Caki2 (cell line): ENCODE measurements at regions not wholly inside any gene's neighbourhood (a gene's known extent, or its start where the extent isn't known, plus 50 kb on each side); places are given as distances from the start of the nearest gene placed in this dataset.

Source experiments
- DNase-seq: peaks from one replicate; pipeline ENCODE4 v3.0.0-alpha.2; 2015; ENCODE audit warnings: low read depth
- in situ Hi-C: cut with HindIII; loops from 2 replicates; pipeline ENCODE4 v1.10.0; 2016; ENCODE audit warnings: low sequenced_read_pairs, low pct_unique_long_range_greater_than_20kb, mixed read lengths

DNA sequence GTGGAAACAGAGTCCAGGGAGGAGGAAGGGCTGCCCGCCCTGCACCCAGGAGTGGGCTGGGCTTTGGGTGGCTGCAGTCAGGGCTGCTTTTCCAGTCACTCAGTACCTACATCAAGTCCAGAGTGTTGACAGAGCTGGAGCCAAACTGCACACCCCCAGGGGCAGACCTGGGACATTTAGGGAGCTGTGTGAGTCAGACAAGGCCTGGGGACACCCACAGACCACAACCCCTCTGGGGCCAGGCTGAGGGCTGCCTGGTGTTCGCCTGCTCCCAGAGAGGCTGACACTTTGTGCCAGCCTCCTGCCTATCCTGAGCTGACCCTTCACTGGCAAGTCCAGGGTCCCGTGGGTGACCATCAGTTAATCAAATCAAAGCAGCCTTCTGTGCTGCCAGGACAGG, 240.0 kb downstream of the BCOR start:
- in situ Hi-C loops, result no loop called here
- DNase-seq, result no peak

DNA sequence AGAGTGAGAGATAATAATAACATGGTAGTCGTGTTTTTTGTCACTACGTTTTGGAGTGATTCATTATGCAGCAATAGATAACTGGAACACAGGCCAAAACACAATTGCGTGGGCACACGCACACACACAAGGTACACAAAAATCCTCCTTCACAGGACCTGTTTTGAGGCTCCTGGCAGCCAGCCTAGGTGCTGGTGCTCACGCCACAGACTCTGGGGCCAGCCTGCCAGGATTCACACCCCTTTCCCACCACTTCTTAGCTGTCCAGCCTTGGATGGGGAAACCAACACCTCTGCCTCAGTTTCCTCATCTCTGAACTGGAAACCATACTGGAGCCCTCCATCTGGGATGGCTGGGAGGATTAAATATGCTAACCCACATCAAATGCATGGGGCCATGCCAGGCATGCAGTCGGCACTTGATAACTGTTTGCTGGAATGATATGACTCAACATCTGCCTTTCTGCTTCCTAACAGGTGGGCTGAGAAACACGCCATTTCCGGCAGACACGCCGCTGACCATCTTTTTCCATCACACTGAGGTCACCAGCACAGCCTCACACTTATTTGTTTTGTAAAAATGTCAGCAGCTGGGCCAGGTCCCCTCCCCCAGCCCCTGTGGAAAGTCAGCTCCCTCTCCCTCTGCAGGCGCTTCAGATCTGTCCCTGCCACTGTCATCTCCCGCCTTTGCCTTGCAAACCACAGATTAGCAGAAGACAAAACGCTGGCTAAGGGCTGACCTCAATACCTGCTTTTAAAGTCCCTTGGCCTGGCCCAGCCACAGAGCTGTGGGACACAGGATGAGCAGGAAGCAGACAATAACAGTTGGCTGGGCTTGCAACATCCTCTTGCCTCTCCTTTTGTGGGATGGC, 237.5 kb downstream of the BCOR start:
- in situ Hi-C loops, result no loop called here
- DNase-seq, result no peak

DNA sequence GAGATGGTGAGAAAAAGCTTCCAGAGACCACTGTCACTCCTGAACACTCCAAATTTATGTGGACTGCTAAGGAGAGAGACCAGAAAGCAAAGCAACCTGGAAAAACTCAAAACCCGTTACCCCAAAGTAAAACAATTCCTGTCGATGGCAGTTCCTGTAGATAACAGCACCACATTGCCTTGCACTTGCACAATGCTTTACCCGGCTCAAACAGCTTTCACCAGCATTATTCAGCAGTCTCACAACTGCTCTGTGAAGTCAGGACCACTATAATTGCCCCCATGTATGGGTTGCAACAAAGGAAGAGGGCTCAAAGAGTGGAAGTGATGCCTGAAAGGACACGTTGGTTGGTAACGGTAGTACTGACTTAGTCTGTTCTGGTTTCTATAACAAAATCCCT, 234.8 kb downstream of the BCOR start:
- in situ Hi-C loops, result no loop called here
- no peak for DNase-seq

DNA sequence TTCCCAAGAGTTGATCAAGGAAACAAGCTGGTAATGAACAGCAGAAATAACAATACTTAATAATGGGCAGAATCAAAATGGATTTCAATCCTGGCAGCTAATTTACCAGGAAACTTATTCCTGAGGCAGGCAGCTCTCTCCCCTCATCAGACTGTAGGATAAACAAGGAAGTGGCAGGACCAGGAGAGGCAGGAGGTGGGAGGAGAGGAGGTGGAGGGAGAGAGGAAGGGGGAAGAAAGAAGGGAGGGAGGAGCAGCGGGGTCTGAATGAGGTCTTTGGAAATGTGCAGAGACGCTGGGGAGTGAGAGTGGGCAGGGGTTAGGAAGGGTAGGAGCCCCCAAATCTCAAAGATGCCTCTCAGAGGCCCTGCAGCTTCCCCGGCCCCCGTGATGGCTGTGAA, 231.5 kb downstream of the BCOR start:
- in situ Hi-C loops, result no loop called here
- DNase-seq, result peak; percentile 6

DNA sequence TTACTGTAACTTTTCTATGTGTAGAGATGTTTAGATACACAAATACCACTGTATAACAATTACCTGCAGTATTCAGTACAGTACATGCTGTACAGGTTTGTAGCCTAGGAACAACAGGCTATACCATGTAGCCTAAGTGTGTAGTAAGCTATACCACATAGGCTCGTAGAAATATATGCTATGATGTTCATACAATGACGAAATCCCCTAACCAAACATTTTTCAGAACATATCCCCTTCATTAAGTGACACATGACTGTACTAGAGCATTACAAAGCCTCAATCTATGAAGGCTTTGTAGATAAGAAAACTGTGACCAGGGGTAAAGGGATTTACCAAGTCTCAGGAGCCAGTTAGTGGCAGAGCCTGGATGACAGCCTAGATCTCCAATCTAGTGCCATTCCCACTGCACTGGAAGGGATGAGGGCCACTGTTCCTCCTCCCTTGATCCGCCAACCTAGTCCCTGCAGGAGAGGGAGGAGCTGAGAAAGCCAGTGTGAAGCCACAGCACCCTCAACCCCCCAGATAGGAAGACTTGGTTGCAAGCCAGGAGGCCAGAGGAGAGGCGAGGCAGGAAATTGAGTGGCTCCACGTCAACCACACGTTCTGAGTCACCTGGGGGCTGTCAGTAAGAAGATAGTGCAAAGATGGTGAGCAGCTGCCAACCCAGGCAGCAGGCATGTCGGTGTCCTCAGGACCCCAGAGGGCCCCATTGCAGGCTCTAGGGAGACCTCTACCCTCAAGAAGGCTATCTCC, 227.7 kb downstream of the BCOR start:
- DNase-seq, result no peak
- in situ Hi-C loops, result no loop called here

DNA sequence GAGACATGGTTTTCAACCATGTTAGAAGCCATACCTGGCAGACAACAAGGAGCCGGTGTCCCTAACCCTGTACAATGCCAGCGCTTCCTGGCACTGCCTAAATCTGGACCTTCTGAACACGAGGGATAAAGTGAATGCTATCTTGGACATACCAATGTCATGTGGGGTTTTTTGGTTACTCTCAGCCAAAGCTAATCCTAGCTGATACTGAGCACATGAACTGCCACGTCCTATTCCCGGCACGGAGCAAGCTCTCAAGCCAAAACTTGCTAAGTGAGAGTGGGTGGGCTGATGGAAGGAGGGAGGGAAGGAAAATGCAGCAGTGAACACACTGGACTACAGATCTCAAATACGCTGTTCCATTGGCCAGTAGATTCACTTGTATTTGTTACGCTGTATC, 226.1 kb downstream of the BCOR start:
- DNase-seq, result no peak
- in situ Hi-C loops, result no loop called here

DNA sequence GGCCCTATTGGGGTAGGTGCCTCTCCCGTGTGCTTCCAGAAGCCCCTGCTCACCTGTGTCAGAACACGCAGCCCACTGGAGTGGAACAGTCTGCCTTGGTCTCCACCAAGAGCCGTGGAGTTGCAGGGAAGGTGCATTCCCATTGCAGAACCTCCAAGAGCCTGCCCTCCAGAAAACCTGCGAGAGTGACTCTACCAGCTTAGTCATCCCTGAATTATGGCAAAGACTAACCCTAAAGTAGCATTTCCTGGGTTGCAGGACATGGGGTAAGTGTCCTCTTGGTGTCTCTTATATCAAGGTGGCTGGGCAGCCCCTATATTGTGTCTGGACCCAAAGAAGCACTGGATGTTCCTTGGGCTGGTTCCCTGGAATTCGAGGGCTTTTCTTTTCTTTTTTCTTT, 224.6 kb downstream of the BCOR start:
- no peak for DNase-seq
- in situ Hi-C loops, result no loop called here

DNA sequence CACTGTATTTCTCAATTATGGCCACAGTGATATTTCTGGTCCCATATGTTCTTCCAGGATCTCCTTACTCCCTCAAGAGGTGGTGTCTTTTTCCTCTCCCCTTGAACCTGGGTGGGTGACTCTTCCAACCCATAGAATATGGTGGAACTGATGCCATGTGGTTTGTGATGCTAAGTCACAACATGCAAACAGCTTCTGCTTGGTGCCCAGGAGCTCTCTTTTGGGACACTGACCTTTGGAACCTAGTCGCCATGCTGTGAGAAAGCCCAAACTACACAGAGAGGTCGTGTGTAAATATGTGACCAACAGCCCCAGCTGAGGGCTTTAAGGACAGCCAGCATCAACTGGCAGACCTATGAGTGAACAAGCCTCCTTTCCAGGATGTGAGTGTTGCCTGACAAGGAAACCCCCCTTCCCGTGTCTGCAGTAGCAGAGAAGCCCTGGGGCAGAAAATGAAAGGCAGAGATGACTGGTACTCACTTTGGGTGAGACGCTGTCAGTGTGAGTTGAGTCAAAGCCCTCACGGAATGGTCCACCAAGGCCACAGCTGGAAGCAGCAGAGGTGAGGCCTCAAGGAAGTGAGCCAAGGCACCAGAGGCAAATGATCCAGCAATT, 223.4 kb downstream of the BCOR start:
- in situ Hi-C loops, result no loop called here
- DNase-seq, result no peak

DNA sequence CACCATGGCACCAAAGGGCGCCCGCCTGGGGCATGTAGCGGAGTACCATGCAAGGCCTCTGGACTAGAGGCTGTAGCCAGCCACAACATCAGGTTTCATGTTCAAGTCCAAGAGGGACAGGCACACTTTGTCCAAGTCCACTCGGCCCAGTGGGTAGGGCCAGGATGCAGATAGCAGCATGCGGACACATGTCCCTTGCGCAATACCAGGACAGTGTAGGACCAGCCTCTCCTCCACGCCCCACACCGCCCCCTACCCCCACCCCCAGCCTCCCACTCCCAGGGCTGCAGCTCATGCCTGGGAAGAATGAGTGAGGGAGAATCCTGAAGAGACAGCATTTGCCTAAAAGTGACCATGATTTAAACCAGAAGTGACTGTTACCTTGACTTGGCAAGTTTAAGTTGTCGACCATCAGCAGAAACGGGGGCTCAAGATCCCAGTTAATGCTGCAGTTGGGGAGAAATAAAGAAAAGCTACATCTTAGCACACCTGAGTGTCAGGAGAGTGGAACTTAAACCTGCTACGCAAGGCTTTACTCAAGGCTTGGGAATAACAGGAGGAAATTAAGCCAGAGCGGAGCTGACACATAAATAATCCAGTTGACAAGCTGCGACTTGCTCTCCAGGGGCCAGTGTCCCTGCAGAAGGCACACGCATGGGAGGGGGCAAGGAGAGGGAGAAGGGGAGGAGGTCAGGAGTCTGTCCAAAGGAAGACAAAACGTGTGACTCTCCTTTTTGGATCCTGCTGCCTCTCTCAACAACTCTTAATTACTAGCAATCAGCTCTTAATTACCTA, 221.7 kb downstream of the BCOR start:
- in situ Hi-C loops, result no loop called here

DNA sequence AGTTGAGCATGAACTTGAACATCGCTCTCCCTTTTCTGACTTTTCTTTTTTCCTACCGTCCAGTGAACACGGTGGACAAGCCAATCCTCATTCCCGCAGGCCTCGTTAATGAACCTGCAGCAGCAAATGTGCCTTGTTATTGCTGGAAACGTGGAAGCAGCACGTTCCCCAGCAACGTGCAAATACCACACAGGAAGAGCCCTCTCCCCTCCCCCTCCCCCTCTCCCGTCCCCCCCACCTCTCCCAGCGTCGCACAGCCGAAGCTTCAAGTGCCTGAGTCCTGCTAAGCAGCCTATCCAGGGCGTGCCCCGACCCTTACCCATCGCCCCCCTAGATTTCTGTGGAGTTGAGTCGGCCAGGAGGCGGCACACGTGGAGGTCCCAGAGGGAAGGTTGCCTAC, 219.9 kb downstream of the BCOR start:
- no peak for DNase-seq
- in situ Hi-C loops, result no loop called here

More for the DNA sequence above, 221.7 kb downstream of the BCOR start:
- DNase-seq, result no peak

DNA sequence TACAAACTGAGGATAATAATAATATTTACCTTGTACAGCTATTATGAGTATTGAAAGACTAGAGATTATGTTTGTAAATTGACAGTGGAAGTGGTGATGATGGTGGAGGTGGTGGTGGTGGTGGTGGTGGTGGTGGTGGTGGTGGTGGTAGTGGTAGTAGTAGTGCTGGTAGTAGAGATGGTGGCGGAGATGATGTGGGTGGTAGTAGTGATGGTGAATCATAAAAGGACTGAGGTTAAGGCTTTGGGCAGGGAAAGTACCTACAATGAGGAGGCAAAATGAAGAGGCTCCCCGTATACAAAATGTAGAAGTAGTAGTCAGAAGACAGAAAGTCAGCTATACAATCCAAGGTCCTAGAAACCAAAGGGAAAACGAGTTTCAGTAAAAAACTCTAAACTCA, 214.1 kb downstream of the BCOR start:
- DNase-seq, result no peak
- in situ Hi-C loops, result no loop called here

DNA sequence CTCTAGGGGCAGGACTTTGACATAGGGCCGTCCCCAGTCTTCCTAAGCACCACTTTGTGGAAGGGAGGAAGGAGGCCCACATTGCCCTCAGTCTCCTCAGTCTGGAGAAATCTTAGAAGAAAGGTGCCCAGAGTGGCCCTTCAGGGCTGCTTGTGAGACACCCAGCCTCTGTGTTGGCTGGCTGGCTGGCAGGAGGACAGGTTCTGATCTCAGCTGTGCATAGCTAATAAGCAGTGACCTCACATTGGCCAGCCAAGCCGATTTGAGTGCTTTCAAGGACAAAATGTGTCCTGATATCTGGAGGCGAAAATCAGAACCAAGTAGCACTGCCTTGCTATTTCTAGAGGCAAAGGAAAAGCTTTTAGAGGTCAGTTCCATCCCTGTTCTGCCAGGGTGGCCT, 211.5 kb downstream of the BCOR start:
- in situ Hi-C loops, result no loop called here
- no peak for DNase-seq

DNA sequence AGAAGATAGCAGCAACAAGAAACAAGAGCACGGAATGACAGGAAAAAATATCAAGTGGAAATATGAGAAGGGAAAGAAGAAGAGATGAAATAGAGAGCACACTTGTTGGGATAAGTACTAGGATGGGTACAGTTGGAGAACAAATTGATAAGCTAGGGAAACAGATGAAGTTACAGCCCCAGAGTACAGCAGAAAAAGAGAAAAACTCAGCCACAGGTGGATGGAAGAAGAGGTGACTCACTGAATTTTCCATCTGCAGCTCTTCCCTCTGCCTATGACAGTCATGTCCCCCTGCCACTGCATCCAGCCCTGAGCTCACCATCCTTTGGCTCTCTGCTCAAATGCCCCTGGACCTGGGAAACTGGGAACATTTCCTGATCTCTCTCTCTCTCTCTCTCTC, 209.0 kb downstream of the BCOR start:
- in situ Hi-C loops, result no loop called here
- no peak for DNase-seq

DNA sequence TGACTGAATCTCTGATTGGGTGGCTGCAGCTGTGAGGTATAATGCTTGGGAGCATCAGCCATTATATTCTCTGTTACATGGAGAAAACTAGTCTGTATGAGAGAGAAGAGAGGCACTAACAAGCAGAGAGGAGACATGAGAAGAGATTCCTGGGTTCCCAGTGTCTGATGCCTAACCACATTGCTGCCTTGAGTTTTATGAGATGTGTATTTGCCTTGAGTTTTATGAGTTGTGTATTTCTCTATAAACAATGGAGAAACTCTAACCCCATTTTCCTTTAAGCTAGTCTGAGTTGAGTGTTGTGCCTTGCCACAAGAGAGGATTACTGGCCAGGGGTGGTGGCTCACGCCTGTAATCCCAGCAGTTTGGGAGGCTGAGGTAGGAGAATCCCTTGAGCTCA, 208.1 kb downstream of the BCOR start:
- in situ Hi-C loops, result no loop called here
- no peak for DNase-seq

DNA sequence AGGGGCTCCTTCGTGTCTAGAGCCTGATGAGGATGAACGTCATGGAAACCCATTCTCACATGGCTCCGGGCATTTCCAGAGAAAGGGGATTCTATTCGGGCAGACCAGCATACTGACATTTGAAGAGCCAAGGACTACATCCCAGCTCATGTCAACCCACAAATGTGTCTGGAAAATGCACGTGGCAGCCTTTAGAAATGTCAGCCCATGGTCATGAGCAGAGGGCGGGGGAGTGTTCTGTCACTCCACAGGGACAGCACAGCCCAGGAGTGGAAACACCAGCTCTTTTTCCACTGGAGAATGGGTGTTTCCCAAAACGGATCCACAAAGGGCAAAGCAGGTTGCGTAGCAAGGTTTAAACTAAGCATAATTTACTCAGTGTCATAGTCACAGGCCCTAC, 207.0 kb downstream of the BCOR start:
- DNase-seq, result no peak
- in situ Hi-C loops, result no loop called here

DNA sequence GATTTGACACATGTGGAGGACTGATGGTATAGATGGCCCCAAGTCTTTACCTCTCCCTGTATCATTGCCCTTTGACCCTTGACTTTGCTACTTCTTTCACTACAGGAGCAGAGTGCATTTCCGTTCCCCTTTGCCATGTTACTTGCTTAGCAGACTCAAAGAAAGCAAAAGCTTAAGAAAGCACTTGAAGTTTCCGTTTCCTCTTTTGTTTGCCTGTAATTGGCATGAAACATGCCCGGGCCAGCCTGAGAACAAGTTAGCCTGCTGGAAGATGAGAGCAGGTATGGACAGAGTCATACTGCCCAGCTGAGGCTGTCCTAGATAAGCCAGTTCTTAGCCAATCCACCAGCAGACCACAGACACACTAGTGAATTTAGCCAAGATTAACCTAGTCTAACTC, 206.0 kb downstream of the BCOR start:
- in situ Hi-C loops, result no loop called here
- DNase-seq, result no peak

DNA sequence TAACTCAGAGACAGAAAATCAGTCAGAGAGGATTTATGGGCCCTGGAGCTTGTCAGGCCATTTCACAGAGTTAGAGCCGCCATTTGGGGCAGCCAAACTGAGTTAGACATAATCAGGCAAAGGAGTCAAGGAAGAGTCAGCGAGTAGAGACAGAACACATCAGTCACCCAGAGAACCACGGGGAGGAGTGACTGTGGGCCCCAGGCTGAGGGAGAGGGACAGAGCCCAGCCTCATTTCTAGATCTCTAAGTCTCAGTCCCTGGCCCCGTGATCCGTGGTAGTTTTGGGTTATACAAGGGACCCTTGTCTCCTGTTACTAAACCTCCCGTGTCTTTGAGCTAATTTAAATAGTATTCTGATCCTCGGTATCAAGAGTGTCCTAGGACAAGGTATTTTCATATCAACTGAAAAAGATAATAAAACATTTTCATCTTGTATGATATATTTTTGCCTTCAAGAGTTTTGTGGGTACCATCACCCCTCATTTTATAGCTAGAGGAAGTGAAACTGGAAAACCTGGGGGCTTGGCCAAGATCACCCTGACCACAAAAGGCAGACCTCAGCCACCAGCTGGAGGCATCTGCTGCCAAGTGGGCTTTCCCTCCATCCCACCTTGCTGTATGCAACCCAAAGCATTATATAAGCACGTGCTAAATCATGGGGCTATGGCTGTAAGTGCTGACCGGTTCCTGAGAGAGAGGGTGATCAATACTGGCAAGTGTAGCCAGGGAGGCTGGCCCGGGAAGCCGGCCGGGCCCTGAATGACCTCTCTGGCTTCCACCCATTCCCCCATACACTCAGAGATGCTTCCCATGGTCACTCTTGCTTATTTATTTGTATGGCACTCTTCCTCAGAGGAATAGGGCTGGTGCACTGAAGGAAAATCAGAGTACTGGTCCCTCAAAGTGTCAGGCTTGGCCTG, 204.1 kb downstream of the BCOR start:
- DNase-seq, result no peak
- in situ Hi-C loops, result no loop called here

DNA sequence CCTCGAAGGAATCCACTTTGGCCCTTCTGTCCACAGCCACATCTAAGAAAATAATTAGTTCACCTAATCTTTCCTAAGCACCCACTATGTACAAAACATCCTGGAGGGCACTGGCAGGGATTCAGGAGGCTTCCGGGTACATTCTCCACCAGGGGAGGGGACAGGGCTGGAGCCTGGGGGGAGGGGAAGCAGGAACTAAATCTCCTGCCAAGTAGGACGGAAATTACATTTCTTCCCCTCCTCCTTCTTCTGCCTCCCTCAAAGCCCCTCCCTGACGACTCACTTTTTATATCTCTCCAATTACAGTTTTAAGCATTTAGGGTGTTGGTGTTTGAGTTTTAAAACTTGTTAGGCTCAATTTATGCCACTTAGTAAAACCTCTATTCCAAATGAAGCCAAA, 203.1 kb downstream of the BCOR start:
- in situ Hi-C loops, result no loop called here
- DNase-seq, result no peak
